K562 (cell line): ENCODE measurements at regions not wholly inside any gene's neighbourhood (a gene's known extent, or its start where the extent isn't known, plus 50 kb on each side); places are given as distances from the start of the nearest gene placed in this dataset.

Experiments
- ATF1 ChIP-seq, 2 experiments: fragments of 450-650 bp in 1 of 2; IDR thresholded peaks; 2 replicates each; pipeline ENCODE4 v1.6.1; 2016; ENCODE audit warnings: missing compliant biosample characterization in 1 of 2, missing genetic modification characterization in 1 of 2
- CEBPZ ChIP-seq: fragments of 150-350 bp; IDR thresholded peaks from 2 replicates; pipeline ENCODE4 v1.6.1; 2014; ENCODE audit warnings: low read depth, mild to moderate bottlenecking, low read length, borderline replicate concordance
- CHD1 ChIP-seq: fragments of 200-600 bp; sonication (generic); IDR thresholded peaks from one replicate; pipeline ENCODE4 v1.6.1; 2012; ENCODE audit warnings: mild to moderate bottlenecking, moderate library complexity, low read length, inconsistent platforms
- HNRNPK ChIP-seq: fragments of 200-400 bp; formaldehyde crosslinking; IDR thresholded peaks from one replicate; pipeline ENCODE4 v1.6.1; 2018; ENCODE audit warnings: mild to moderate bottlenecking, low read depth, low read length; ENCODE audit not compliant: poor library complexity, severe bottlenecking
- HNRNPUL1 ChIP-seq: fragments of 200-400 bp; formaldehyde crosslinking; IDR thresholded peaks from 2 replicates; pipeline ENCODE4 v1.6.1; 2017; ENCODE audit warnings: low read length
- IFI16 ChIP-seq: fragments of 250-450 bp; sonication (Bioruptor Pico); IDR thresholded peaks from 2 replicates; pipeline ENCODE4 v2.1.2; 2022; ENCODE audit warnings: mild to moderate bottlenecking, inconsistent platforms
- RBM14 ChIP-seq: fragments of 200-400 bp; formaldehyde crosslinking; IDR thresholded peaks from 2 replicates; pipeline ENCODE4 v1.6.1; 2018; ENCODE audit warnings: low read depth, mild to moderate bottlenecking, low read length, moderate library complexity, borderline replicate concordance; ENCODE audit not compliant: insufficient read depth
- RERE ChIP-seq: sonication (generic); formaldehyde crosslinking; IDR thresholded peaks from 2 replicates; pipeline ENCODE4 v1.8.0; 2023; ENCODE audit warnings: missing genetic modification reagents, mild to moderate bottlenecking, borderline replicate concordance
- SLC30A9 ChIP-seq: fragments of 250-450 bp; sonication (Bioruptor Pico); IDR thresholded peaks from 2 replicates; pipeline ENCODE4 v1.8.0; 2022; ENCODE audit warnings: mild to moderate bottlenecking, moderate library complexity
- SRSF7 ChIP-seq: fragments of 200-400 bp; formaldehyde crosslinking; optimal IDR thresholded peaks from 2 replicates; pipeline ENCODE3; 2017; ENCODE audit warnings: mild to moderate bottlenecking, low read depth, low read length
- U2AF2 ChIP-seq: fragments of 200-400 bp; formaldehyde crosslinking; optimal IDR thresholded peaks from 2 replicates; pipeline ENCODE3; 2017; ENCODE audit warnings: low read depth, mild to moderate bottlenecking, low read length
- ZNF586 ChIP-seq: fragments of 450-650 bp; formaldehyde crosslinking; conservative IDR thresholded peaks from 2 replicates; pipeline ENCODE4 v1.4.0; 2020; ENCODE audit warnings: mild to moderate bottlenecking, moderate library complexity
- ZZZ3 ChIP-seq: fragments of 450-650 bp; IDR thresholded peaks from 2 replicates; pipeline ENCODE4 v1.6.1; 2016; ENCODE audit warnings: antibody characterized with exemption, mild to moderate bottlenecking, moderate library complexity
- TF ChIP-seq, protein P1 (sequence below), 2 experiments: fragments of 200-800 bp in 1 of 2; sonication (Bioruptor generic) in 1 of 2; sonication (generic) in 1 of 2; formaldehyde crosslinking in 1 of 2; IDR thresholded peaks in 1 of 2; conservative IDR thresholded peaks in 1 of 2; 2 replicates each; pipeline versions ENCODE4 v1.5.0 to v1.6.1; 2016 to 2020; ENCODE audit warnings: missing compliant biosample characterization in 1 of 2, missing genetic modification characterization in 1 of 2, missing genetic modification reagents in 1 of 2
- TF ChIP-seq, protein P2 (sequence below): fragments of 250-450 bp; sonication (Bioruptor Pico); IDR thresholded peaks from 2 replicates; pipeline ENCODE4 v1.9.0; 2021; ENCODE audit warnings: mild to moderate bottlenecking, inconsistent platforms

GRCh38 chrX:120021927-120022326 lies 55.6 kb downstream of the RHOXF2B start (continued):
- no peak for TF ChIP-seq RERE (CRISPR knock-in tag)
- no peak for TF ChIP-seq IFI16 (CRISPR knock-in tag)
- no peak for TF ChIP-seq RBM14
- no peak for TF ChIP-seq ZZZ3
- TF ChIP-seq U2AF2: no peak
- TF ChIP-seq CHD1: no peak
- no peak for TF ChIP-seq SRSF7
- TF ChIP-seq ATF1 (CRISPR knock-in tag; IDR thresholded peaks at IDR 0.05): no peak
- TF ChIP-seq ATF1 (tag; IDR thresholded peaks at IDR 0.05): peak; percentile 33; the same call in 1 of the 2 replicates
- TF ChIP-seq CEBPZ: no peak
- no peak for TF ChIP-seq SLC30A9 (CRISPR knock-in tag)
- TF ChIP-seq, protein P1, sequence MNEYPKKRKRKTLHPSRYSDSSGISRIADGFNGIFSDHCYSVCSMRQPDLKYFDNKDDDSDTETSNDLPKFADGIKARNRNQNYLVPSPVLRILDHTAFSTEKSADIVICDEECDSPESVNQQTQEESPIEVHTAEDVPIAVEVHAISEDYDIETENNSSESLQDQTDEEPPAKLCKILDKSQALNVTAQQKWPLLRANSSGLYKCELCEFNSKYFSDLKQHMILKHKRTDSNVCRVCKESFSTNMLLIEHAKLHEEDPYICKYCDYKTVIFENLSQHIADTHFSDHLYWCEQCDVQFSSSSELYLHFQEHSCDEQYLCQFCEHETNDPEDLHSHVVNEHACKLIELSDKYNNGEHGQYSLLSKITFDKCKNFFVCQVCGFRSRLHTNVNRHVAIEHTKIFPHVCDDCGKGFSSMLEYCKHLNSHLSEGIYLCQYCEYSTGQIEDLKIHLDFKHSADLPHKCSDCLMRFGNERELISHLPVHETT (CRISPR knock-in tag; conservative IDR thresholded peaks at IDR 0.05 in 1 of 2, IDR thresholded peaks at IDR 0.05 in 1 of 2): no peak
- no peak for TF ChIP-seq HNRNPK
- TF ChIP-seq, protein P2, sequence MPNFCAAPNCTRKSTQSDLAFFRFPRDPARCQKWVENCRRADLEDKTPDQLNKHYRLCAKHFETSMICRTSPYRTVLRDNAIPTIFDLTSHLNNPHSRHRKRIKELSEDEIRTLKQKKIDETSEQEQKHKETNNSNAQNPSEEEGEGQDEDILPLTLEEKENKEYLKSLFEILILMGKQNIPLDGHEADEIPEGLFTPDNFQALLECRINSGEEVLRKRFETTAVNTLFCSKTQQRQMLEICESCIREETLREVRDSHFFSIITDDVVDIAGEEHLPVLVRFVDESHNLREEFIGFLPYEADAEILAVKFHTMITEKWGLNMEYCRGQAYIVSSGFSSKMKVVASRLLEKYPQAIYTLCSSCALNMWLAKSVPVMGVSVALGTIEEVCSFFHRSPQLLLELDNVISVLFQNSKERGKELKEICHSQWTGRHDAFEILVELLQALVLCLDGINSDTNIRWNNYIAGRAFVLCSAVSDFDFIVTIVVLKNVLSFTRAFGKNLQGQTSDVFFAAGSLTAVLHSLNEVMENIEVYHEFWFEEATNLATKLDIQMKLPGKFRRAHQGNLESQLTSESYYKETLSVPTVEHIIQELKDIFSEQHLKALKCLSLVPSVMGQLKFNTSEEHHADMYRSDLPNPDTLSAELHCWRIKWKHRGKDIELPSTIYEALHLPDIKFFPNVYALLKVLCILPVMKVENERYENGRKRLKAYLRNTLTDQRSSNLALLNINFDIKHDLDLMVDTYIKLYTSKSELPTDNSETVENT (CRISPR knock-in tag): no peak
- TF ChIP-seq HNRNPUL1: no peak
- TF ChIP-seq ZNF586: no peak
